ENCODE measurements at regions not wholly inside any gene's neighbourhood (a gene's known extent, or its start where the extent isn't known, plus 50 kb on each side); places are given as distances from the start of the nearest gene placed in this dataset.
"Not testable (repeated sequence)": the region's sequence is repeated elsewhere in the genome, so short reads cannot be mapped to it uniquely, and the experiment has no call there.

GRCh38 chr3:139113993-139114375 is 69.3 kb upstream of the PRR23C start:
- DNase-seq (ENCODE audit: low read depth in 3 of 3) = no peak

GRCh38 chr3:139116631-139117030 is 71.9 kb upstream of the PRR23C start:
- DNase-seq (ENCODE audit: low read depth in 3 of 3) = not testable (repeated sequence)

- DNase-seq (ENCODE audit: low read depth in 3 of 3) = peak in 1 of 3 donors; percentile 8
Observed at GRCh38 chr3:139117136-139117675, 72.5 kb upstream of the PRR23C start.

GRCh38 chr3:139117883-139118760 is 73.4 kb upstream of the PRR23C start:
- no peak for DNase-seq (ENCODE audit: low read depth in 3 of 3)

GRCh38 chr3:139118835-139119234 is 74.1 kb upstream of the PRR23C start:
- no peak for DNase-seq (ENCODE audit: low read depth in 3 of 3)

GRCh38 chr3:139119331-139120025 is 74.8 kb upstream of the PRR23C start:
- DNase-seq (ENCODE audit: low read depth in 3 of 3) = no peak

- DNase-seq (ENCODE audit: low read depth in 3 of 3) = no peak
Observed at GRCh38 chr3:139120086-139121056, 75.7 kb upstream of the PRR23C start.

- no peak for DNase-seq (ENCODE audit: low read depth in 3 of 3)
Observed at GRCh38 chr3:139121513-139122220, 77.0 kb upstream of the PRR23C start.

GRCh38 chr3:139122221-139122581 is 77.5 kb upstream of the PRR23C start:
- DNase-seq (ENCODE audit: low read depth in 3 of 3) = no peak

- no peak for DNase-seq (ENCODE audit: low read depth in 3 of 3)
Observed at GRCh38 chr3:139122612-139123011, 77.9 kb upstream of the PRR23C start.

GRCh38 chr3:139123377-139124095 is 78.8 kb upstream of the PRR23C start:
- no peak for DNase-seq (ENCODE audit: low read depth in 3 of 3)

- no peak for DNase-seq (ENCODE audit: low read depth in 3 of 3)
Observed at GRCh38 chr3:139124197-139124596, 79.5 kb upstream of the PRR23C start.

- DNase-seq (ENCODE audit: low read depth in 3 of 3) = no peak
Observed at GRCh38 chr3:139127101-139127500, 82.4 kb upstream of the PRR23C start.

- DNase-seq (ENCODE audit: low read depth in 3 of 3) = not testable (repeated sequence)
Observed at GRCh38 chr3:139127629-139128028, 82.9 kb upstream of the PRR23C start.

- no peak for DNase-seq (ENCODE audit: low read depth in 3 of 3)
Observed at GRCh38 chr3:139128803-139129202, 84.1 kb upstream of the PRR23C start.

GRCh38 chr3:139129892-139130291 is 85.2 kb upstream of the PRR23C start:
- DNase-seq (ENCODE audit: low read depth in 3 of 3) = no peak

GRCh38 chr3:139130390-139131140 is 85.9 kb upstream of the PRR23C start:
- DNase-seq (ENCODE audit: low read depth in 3 of 3) = no peak

- DNase-seq (ENCODE audit: low read depth in 3 of 3) = no peak
Observed at GRCh38 chr3:139131951-139132350, 87.3 kb upstream of the PRR23C start.

GRCh38 chr3:139132976-139133375 is 88.3 kb upstream of the PRR23C start:
- no peak for DNase-seq (ENCODE audit: low read depth in 3 of 3)

Data from stimulated activated CD4-positive, alpha-beta T cell treated with anti-CD3 and anti-CD28 coated beads, TNF-alpha, amount 100 ng/mL, for 48 hours (primary cell).